ENCODE measurements at regions not wholly inside any gene's neighbourhood (a gene's known extent, or its start where the extent isn't known, plus 50 kb on each side); places are given as distances from the start of the nearest gene placed in this dataset.

DNA sequence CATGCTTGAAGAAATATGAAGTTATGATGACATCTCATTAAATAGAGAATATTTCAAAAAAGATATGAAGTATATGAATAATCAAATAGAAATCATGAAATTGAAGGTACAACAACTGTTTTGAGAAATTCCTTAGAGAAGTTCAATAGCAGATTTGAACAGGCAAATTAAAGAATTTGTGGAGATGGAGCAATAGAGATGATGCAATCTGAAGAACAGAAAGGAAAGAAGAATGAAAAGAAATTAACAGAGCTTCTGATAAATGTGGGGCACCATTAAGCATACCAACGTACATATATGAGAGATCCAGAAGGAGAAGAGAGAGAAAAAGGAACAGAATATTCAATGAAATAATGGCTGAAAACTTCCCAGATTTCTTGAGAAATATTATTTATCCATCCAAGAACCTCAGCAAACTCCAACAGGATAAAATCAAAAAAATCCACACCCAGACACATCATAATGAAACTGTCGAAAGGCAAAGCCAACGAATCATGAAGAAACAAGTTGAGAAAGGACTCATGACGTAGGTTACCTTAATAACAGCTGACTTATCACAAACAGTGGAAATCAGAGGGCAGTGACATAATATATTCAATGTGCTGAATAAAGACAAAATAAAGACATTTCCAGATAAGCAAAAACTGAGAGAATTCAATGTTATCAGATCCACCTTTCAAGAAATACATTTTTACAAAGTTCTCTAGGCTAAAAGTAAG lies 297.2 kb upstream of the TARS1 start:
- H3K27ac Mint-ChIP-seq, result no peak overlapping the region
- H3K9me3 Mint-ChIP-seq, result peaks cover 16% of the 10 kb centered on the region
- TF ChIP-seq, protein P1, sequence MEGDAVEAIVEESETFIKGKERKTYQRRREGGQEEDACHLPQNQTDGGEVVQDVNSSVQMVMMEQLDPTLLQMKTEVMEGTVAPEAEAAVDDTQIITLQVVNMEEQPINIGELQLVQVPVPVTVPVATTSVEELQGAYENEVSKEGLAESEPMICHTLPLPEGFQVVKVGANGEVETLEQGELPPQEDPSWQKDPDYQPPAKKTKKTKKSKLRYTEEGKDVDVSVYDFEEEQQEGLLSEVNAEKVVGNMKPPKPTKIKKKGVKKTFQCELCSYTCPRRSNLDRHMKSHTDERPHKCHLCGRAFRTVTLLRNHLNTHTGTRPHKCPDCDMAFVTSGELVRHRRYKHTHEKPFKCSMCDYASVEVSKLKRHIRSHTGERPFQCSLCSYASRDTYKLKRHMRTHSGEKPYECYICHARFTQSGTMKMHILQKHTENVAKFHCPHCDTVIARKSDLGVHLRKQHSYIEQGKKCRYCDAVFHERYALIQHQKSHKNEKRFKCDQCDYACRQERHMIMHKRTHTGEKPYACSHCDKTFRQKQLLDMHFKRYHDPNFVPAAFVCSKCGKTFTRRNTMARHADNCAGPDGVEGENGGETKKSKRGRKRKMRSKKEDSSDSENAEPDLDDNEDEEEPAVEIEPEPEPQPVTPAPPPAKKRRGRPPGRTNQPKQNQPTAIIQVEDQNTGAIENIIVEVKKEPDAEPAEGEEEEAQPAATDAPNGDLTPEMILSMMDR (IDR thresholded peaks at IDR 0.05; ENCODE audit: unreplicated experiment in 3 of 3), result no peak
- H3K4me1 Mint-ChIP-seq, result peaks cover 20% of the 10 kb centered on the region
- no peak overlapping the region for H3K4me3 Mint-ChIP-seq
- H3K27me3 Mint-ChIP-seq (ENCODE audit: low read depth), result peaks cover 5% of the 10 kb centered on the region
- no peaks in the 10 kb centered on the region for H3K36me3 Mint-ChIP-seq (ENCODE audit: low read depth)

DNA sequence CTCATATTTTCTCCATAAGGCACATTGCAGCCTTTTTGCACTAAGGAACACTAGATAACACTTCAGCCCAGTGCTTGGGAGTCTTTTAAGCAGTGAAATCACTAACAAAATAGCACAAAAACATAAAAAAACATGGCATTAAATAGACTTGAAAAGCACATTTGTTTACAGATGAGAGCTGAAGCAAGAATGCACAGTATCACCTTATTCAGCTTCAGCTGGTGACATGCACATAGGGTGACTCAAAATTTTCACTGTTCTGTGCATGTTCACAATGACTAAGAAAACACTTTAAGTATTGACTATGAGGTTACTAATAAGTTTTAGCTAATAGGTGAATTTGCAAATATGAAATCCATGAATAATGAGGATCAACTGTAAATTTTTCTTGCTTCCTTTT lies 293.9 kb upstream of the TARS1 start:
- H3K4me1 Mint-ChIP-seq, result peaks cover 28% of the 10 kb centered on the region
- no peaks in the 10 kb centered on the region for H3K36me3 Mint-ChIP-seq (ENCODE audit: low read depth)
- no peak overlapping the region for H3K4me3 Mint-ChIP-seq
- peak overlapping the region; percentile 49 to 91 (median 73) for H3K27ac Mint-ChIP-seq
- H3K27me3 Mint-ChIP-seq (ENCODE audit: low read depth), result no peaks in the 10 kb centered on the region
- TF ChIP-seq, protein P1 (IDR thresholded peaks at IDR 0.05; ENCODE audit: unreplicated experiment in 3 of 3), result no peak
- peaks cover 10% of the 10 kb centered on the region for H3K9me3 Mint-ChIP-seq

DNA sequence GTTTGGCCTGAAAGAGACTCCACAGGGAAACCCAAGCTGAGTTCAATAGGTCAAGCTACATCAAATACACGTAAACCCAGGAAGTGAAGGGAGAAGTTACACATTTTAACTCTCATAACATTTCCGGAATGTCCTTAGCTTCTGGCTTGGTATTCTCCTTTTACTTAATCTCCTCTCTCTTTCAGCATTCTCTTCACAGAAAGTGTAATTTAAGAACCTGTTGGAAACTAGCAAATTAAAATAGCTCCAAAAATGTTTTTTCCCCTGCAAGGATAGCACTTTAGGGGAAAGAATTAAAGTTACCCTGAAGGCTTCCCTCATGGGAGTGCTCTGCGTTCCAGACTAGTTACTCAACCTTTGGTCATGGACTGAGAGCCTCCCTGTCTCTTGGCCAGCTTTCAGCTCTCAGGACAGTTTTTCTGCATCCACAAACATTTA lies 292.7 kb upstream of the TARS1 start:
- peaks cover 28% of the 10 kb centered on the region for H3K4me1 Mint-ChIP-seq
- peak overlapping the region; percentile 38 to 91 (median 47) for H3K27ac Mint-ChIP-seq
- TF ChIP-seq, protein P1 (IDR thresholded peaks at IDR 0.05; ENCODE audit: unreplicated experiment in 3 of 3), result no peak
- H3K4me3 Mint-ChIP-seq, result no peak overlapping the region
- H3K27me3 Mint-ChIP-seq (ENCODE audit: low read depth), result no peaks in the 10 kb centered on the region
- no peaks in the 10 kb centered on the region for H3K36me3 Mint-ChIP-seq (ENCODE audit: low read depth)
- H3K9me3 Mint-ChIP-seq, result peaks cover 6% of the 10 kb centered on the region

DNA sequence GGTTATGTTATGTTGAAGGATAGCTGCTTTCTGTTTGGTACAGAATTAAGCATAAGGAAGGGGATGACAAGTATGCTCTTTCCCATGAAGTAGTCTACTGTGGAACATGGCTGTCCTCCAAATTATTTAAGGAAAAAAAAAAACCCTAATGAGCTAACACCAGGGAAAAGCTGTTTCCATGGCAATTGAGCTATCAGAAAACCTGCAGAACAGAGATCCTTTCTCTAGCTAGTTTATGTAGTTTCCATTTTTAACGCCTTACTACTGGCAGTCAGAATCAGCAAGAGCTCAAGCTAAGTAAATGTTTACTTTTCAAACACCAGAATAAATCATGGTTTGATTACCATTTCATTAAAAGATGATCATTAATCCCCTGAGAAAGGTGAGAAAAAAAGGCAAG lies 287.4 kb upstream of the TARS1 start:
- H3K36me3 Mint-ChIP-seq (ENCODE audit: low read depth), result no peaks in the 10 kb centered on the region
- H3K27me3 Mint-ChIP-seq (ENCODE audit: low read depth), result no peaks in the 10 kb centered on the region
- H3K4me1 Mint-ChIP-seq, result peaks cover 10% of the 10 kb centered on the region
- H3K27ac Mint-ChIP-seq, result no peak overlapping the region
- TF ChIP-seq, protein P1 (IDR thresholded peaks at IDR 0.05; ENCODE audit: unreplicated experiment in 3 of 3), result no peak
- H3K9me3 Mint-ChIP-seq, result no peaks in the 10 kb centered on the region
- no peak overlapping the region for H3K4me3 Mint-ChIP-seq

DNA sequence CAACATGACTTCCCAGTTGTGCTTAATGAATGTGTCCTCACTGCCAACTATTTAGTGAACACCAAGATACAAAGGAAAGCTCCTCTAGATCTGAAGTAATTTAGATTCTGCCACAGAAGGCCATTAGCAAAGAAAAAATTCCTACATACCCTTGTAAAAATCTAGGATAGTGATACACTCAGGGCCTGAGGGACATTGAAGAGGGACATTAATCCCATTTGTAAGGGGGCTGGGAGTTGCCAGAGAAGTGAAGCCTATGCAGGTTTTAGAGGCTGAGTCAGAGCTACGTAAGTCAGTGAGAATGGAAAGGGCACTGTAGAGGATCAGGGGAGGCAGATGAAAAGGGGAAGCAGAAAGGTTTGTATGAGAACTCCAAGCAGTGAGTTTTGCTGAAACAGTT lies 286.9 kb upstream of the TARS1 start:
- H3K4me3 Mint-ChIP-seq, result no peak overlapping the region
- TF ChIP-seq, protein P1 (IDR thresholded peaks at IDR 0.05; ENCODE audit: unreplicated experiment in 3 of 3), result no peak
- peaks cover 6% of the 10 kb centered on the region for H3K4me1 Mint-ChIP-seq
- no peaks in the 10 kb centered on the region for H3K9me3 Mint-ChIP-seq
- H3K27ac Mint-ChIP-seq, result no peak overlapping the region
- H3K36me3 Mint-ChIP-seq (ENCODE audit: low read depth), result no peaks in the 10 kb centered on the region
- no peaks in the 10 kb centered on the region for H3K27me3 Mint-ChIP-seq (ENCODE audit: low read depth)

DNA sequence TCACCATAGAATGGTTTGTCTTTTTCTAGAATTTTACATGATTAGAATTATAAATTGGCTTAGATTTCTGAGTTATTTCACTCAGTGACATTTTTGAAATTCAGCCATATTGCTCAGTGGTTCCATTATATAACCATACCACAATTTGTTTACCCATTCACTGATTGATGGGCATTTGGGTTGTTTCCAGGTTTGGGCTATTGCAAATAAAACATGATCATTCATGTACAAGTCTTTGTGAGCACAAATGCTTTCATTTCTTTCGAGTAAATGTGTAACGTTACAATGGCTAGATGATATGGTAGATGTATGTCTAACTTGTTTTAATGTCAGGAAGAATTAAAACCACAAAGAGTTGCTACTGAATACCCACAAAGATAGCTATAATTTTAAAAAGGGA lies 279.9 kb upstream of the TARS1 start:
- Mint-ChIP-seq H3K9me3 (peaks cover 17% of the 10 kb centered on the region), H3K4me1 (no peaks in the 10 kb centered on the region), H3K27me3 (ENCODE audit: low read depth) (no peaks in the 10 kb centered on the region), H3K27ac (no peak overlapping the region), H3K36me3 (ENCODE audit: low read depth) (no peaks in the 10 kb centered on the region), H3K4me3 (no peak overlapping the region)
- TF ChIP-seq, protein P1 (IDR thresholded peaks at IDR 0.05; ENCODE audit: unreplicated experiment in 3 of 3), result no peak

Measured in nephron (organoid).